Activated B cell treated with CpG ODN at 0.5 μM for 24 hours (primary cell): ENCODE measurements at regions not wholly inside any gene's neighbourhood (a gene's known extent, or its start where the extent isn't known, plus 50 kb on each side); places are given as distances from the start of the nearest gene placed in this dataset.

ENCODE experiments used
- ATAC-seq: fragments of 200-7000 bp; cut with Tn5 transposase; one replicate; pipeline ENCODE4 v1.10.0; 2021; ENCODE audit warnings: low read depth, mild to moderate bottlenecking, moderate library complexity
- CTCF ChIA-PET: fragments of 350-600 bp; sonication (Branson Sonifier 250); formaldehyde crosslinking; loops from one replicate; lab custom pipeline; 2021; ENCODE audit warnings: antibody characterized with exemption; lab: Charles Lee
- POLR2A ChIA-PET: fragments of 350-600 bp; sonication (Branson Sonifier 250); formaldehyde crosslinking; loops from one replicate; lab custom pipeline; 2021; ENCODE audit warnings: antibody characterized with exemption; lab: Charles Lee
- DNase-seq: peaks from one replicate; pipeline ENCODE4 v3.0.0; 2022
- H3K27ac Mint-ChIP-seq: one replicate; pipeline ENCODE4 v1.8.0; 2020; ENCODE audit warnings: mixed read lengths
- H3K27me3 Mint-ChIP-seq: one replicate; pipeline ENCODE4 v1.8.0; 2021; ENCODE audit warnings: mixed read lengths
- H3K36me3 Mint-ChIP-seq: one replicate; pipeline ENCODE4 v1.8.0; 2021; ENCODE audit warnings: low read depth, mixed read lengths
- H3K4me1 Mint-ChIP-seq: one replicate; pipeline ENCODE4 v1.8.0; 2021; ENCODE audit warnings: mixed read lengths
- H3K4me3 Mint-ChIP-seq: one replicate; pipeline ENCODE4 v1.8.0; 2020; ENCODE audit warnings: mild to moderate bottlenecking, mixed read lengths
- H3K9me3 Mint-ChIP-seq: one replicate; pipeline ENCODE4 v1.8.0; 2020; ENCODE audit warnings: mixed read lengths
- CTCF ChIP-seq: fragments of 200-600 bp; IDR thresholded peaks from one replicate; pipeline ENCODE4 v1.8.0; 2022; ENCODE audit warnings: antibody characterized with exemption, mild to moderate bottlenecking
- intact Hi-C: fragments of 100-400 bp; cut with micrococcal nuclease; formaldehyde crosslinking; loops from one replicate; pipeline ENCODE4 v1.15.1; 2024

DNA sequence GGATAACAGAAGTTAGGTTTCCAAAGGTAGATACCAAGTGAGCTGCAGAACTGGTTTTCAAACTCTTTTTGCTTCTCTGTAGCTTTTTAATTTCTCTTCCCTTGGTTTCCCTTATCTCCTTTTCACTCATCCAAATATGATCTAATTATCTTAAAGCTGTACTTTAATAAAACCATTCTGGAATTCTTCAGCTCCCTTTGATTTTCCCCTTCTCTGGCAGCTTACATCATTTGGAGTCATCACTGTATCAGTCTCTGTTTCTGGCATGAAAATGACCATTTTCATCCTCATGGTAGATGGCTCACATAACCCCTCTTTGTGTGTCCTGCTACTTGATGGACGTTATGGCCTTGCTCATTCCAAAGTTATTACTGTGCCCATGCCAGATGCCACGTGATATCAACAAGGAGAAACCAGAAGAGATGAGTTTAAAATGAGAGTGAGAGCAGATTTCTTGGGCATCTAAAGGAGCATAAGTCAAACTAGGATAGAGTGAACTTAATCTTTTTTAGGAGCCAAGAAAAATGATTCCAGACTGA, 620.2 kb downstream of the QKI start:
- CTCF ChIA-PET: no interaction called here
- no peak for ATAC-seq
- POLR2A ChIA-PET: no interaction called here
- intact Hi-C loops: no loop called here
- DNase-seq: no peak
- no peak for TF ChIP-seq CTCF
- Mint-ChIP-seq H3K27ac (no peak overlapping the region), H3K27me3 (no peaks in the 10 kb centered on the region), H3K4me1 (no peaks in the 10 kb centered on the region), H3K36me3 (no peaks in the 10 kb centered on the region), H3K4me3 (no peak overlapping the region), H3K9me3 (no peaks in the 10 kb centered on the region)

GRCh38 chr6:164025180-164025579, 610.7 kb downstream of the QKI start:
- ATAC-seq (no peak), DNase-seq (no peak)
- Mint-ChIP-seq H3K27ac (no peak overlapping the region), H3K27me3 (no peaks in the 10 kb centered on the region), H3K4me3 (no peak overlapping the region), H3K36me3 (no peaks in the 10 kb centered on the region), H3K9me3 (no peaks in the 10 kb centered on the region), H3K4me1 (no peaks in the 10 kb centered on the region)
- ChIA-PET POLR2A (no interaction called here), CTCF (no interaction called here)
- intact Hi-C loops: no loop called here
- no peak for TF ChIP-seq CTCF

DNA sequence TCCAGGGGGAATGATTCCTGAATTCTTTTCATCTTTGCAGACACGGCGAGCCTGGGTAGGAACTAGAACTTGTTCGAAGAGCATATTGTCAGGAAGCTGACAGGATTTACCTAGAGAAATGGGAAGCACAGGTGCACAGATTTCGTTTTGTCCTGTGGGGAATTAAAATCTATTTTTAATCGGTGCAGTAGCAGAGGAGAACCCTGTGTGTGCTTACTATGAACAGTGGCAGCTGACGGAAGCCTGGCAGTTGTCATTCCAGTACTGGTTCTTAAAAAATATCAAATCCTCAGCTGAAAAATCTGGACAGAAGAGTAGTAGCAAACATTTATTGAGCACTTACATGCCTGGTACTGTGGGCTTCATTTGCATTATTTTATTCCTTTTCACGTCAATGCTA, 609.0 kb downstream of the QKI start:
- Mint-ChIP-seq H3K27me3 (no peaks in the 10 kb centered on the region), H3K36me3 (no peaks in the 10 kb centered on the region), H3K9me3 (no peaks in the 10 kb centered on the region), H3K4me1 (no peaks in the 10 kb centered on the region), H3K27ac (no peak overlapping the region), H3K4me3 (no peak overlapping the region)
- ChIA-PET POLR2A (no interaction called here), CTCF (no interaction called here)
- intact Hi-C loops: no loop called here
- ATAC-seq (no peak), DNase-seq (no peak)
- TF ChIP-seq CTCF: no peak

GRCh38 chr6:164022632-164023031, 608.1 kb downstream of the QKI start:
- H3K9me3 Mint-ChIP-seq: no peaks in the 10 kb centered on the region
- no peak overlapping the region for H3K27ac Mint-ChIP-seq
- CTCF ChIA-PET: no interaction called here

GRCh38 chr6:164021589-164022250, 607.2 kb downstream of the QKI start:
- intact Hi-C loops: no loop called here
- no peaks in the 10 kb centered on the region for H3K9me3 Mint-ChIP-seq
- POLR2A ChIA-PET: no interaction called here

More at GRCh38 chr6:164022632-164023031, 608.1 kb downstream of the QKI start:
- no peaks in the 10 kb centered on the region for H3K4me1 Mint-ChIP-seq
- POLR2A ChIA-PET: no interaction called here
- no peak overlapping the region for H3K4me3 Mint-ChIP-seq
- H3K36me3 Mint-ChIP-seq: no peaks in the 10 kb centered on the region
- intact Hi-C loops: no loop called here
- DNase-seq: no peak
- H3K27me3 Mint-ChIP-seq: no peaks in the 10 kb centered on the region
- ATAC-seq: no peak
- TF ChIP-seq CTCF: no peak

More at GRCh38 chr6:164021589-164022250, 607.2 kb downstream of the QKI start:
- H3K4me1 Mint-ChIP-seq: no peaks in the 10 kb centered on the region
- CTCF ChIA-PET: no interaction called here
- DNase-seq (no peak), ATAC-seq (no peak)
- no peak overlapping the region for H3K27ac Mint-ChIP-seq
- H3K4me3 Mint-ChIP-seq: no peak overlapping the region
- H3K36me3 Mint-ChIP-seq: no peaks in the 10 kb centered on the region
- H3K27me3 Mint-ChIP-seq: no peaks in the 10 kb centered on the region
- no peak for TF ChIP-seq CTCF
